H9 (cell line): ENCODE measurements at regions not wholly inside any gene's neighbourhood (a gene's known extent, or its start where the extent isn't known, plus 50 kb on each side); places are given as distances from the start of the nearest gene placed in this dataset.

Source experiments
- DNase-seq: peaks from one replicate; pipeline ENCODE4 v3.0.0-alpha.2; 2017
- H2AFZ ChIP-seq: one replicate; pipeline ENCODE4 v1.6.1; 2013; ENCODE audit warnings: mild to moderate bottlenecking, low read length, control low read depth, moderate library complexity
- H2AK5ac ChIP-seq: 2 replicates; pipeline ENCODE4 v1.6.1; 2013; ENCODE audit warnings: low read length, control low read depth, mixed read lengths; ENCODE audit not compliant: insufficient read length
- H2BK120ac ChIP-seq: one replicate; pipeline ENCODE4 v1.6.1; 2013; ENCODE audit warnings: low read depth, mild to moderate bottlenecking, low read length, control low read depth, inconsistent platforms; ENCODE audit not compliant: poor library complexity, severe bottlenecking
- H2BK12ac ChIP-seq: 2 replicates; pipeline ENCODE4 v1.6.1; 2013; ENCODE audit warnings: low read length, control low read depth, mixed read lengths, low read depth; ENCODE audit not compliant: insufficient read length
- H2BK15ac ChIP-seq: 2 replicates; pipeline ENCODE4 v1.6.1; 2013; ENCODE audit warnings: low read depth, low read length, control low read depth
- H2BK20ac ChIP-seq: one replicate; pipeline ENCODE4 v1.6.1; 2013; ENCODE audit warnings: low read depth, mild to moderate bottlenecking, low read length, control low read depth, inconsistent platforms; ENCODE audit not compliant: poor library complexity, severe bottlenecking
- H2BK5ac ChIP-seq: 2 replicates; pipeline ENCODE4 v1.6.1; 2013; ENCODE audit warnings: low read length, control low read depth, mixed read lengths; ENCODE audit not compliant: insufficient read length
- H3K14ac ChIP-seq: 2 replicates; pipeline ENCODE4 v1.6.1; 2013; ENCODE audit warnings: low read length, control low read depth; ENCODE audit not compliant: insufficient read depth
- H3K18ac ChIP-seq: 2 replicates; pipeline ENCODE4 v1.6.1; 2013; ENCODE audit warnings: low read depth, mild to moderate bottlenecking, mixed read lengths, low read length, control low read depth; ENCODE audit not compliant: insufficient read length
- H3K23ac ChIP-seq: 2 replicates; pipeline ENCODE4 v1.6.1; 2013; ENCODE audit warnings: low read length, control low read depth, mixed read lengths, low read depth; ENCODE audit not compliant: insufficient read length
- H3K23me2 ChIP-seq: 2 replicates; pipeline ENCODE4 v1.6.1; 2013; ENCODE audit warnings: low read depth, mild to moderate bottlenecking, mixed read lengths, low read length, control low read depth; ENCODE audit not compliant: insufficient read length, poor library complexity, severe bottlenecking
- H3K27ac ChIP-seq: 2 replicates; pipeline ENCODE4 v1.5.1; 2013; ENCODE audit warnings: low read length, control low read depth, mixed read lengths, low read depth; ENCODE audit not compliant: insufficient read length
- H3K27me3 ChIP-seq: 2 replicates; pipeline ENCODE4 v1.6.1; 2013; ENCODE audit warnings: low read length, control low read depth, inconsistent platforms; ENCODE audit not compliant: insufficient read depth
- H3K4ac ChIP-seq: 2 replicates; pipeline ENCODE4 v1.6.1; 2013; ENCODE audit warnings: low read depth, mild to moderate bottlenecking, control low read depth, inconsistent platforms, low read length, moderate library complexity
- H3K4me1 ChIP-seq: 2 replicates; pipeline ENCODE4 v1.6.1; 2013; ENCODE audit warnings: low read length, control low read depth, inconsistent platforms; ENCODE audit not compliant: insufficient read depth
- H3K4me2 ChIP-seq: 2 replicates; pipeline ENCODE4 v1.6.1; 2013; ENCODE audit warnings: low read length, control low read depth, mixed read lengths; ENCODE audit not compliant: insufficient read length, insufficient read depth
- H3K56ac ChIP-seq: 2 replicates; pipeline ENCODE4 v1.6.1; 2013; ENCODE audit warnings: low read depth, mild to moderate bottlenecking, mixed read lengths, low read length, control low read depth; ENCODE audit not compliant: insufficient read length
- H3K79me1 ChIP-seq: 2 replicates; pipeline ENCODE4 v1.6.1; 2013; ENCODE audit warnings: low read depth, mild to moderate bottlenecking, moderate library complexity, low read length, control low read depth, inconsistent platforms; ENCODE audit not compliant: insufficient read depth, poor library complexity, severe bottlenecking
- H3K79me2 ChIP-seq: 2 replicates; pipeline ENCODE4 v1.6.1; 2013; ENCODE audit warnings: low read length, control low read depth, inconsistent platforms; ENCODE audit not compliant: insufficient read depth
- H3K9ac ChIP-seq: 2 replicates; pipeline ENCODE4 v1.6.1; 2013; ENCODE audit warnings: low read length, control low read depth, mixed read lengths; ENCODE audit not compliant: insufficient read length; ENCODE audit errors: extremely low read depth
- H3K9me3 ChIP-seq: one replicate; pipeline ENCODE4 v1.6.1; 2013; ENCODE audit warnings: low read depth, low read length, inconsistent platforms; ENCODE audit not compliant: control insufficient read depth
- H3T11ph ChIP-seq: one replicate; pipeline ENCODE4 v1.6.1; 2013; ENCODE audit warnings: mild to moderate bottlenecking, low read length, control low read depth, inconsistent platforms
- H4K20me1 ChIP-seq: one replicate; pipeline ENCODE4 v1.6.1; 2013; ENCODE audit not compliant: control insufficient read depth, insufficient read length, insufficient read depth
- H4K5ac ChIP-seq: 2 replicates; pipeline ENCODE4 v1.6.1; 2013; ENCODE audit warnings: low read depth, mild to moderate bottlenecking, mixed read lengths, low read length, control low read depth; ENCODE audit not compliant: insufficient read length
- H4K8ac ChIP-seq: replicated peaks from 2 replicates; pipeline ENCODE4 v1.6.1; 2013; ENCODE audit warnings: low read length, control low read depth, mixed read lengths, low read depth; ENCODE audit not compliant: insufficient read length
- H4K91ac ChIP-seq: 2 replicates; pipeline ENCODE4 v1.6.1; 2013; ENCODE audit warnings: low read depth, mild to moderate bottlenecking, moderate library complexity, mixed read lengths, low read length, control low read depth; ENCODE audit not compliant: insufficient read length
- H3K27ac Mint-ChIP-seq, 3 experiments: 2 replicates in 2 of 3; 3 replicates in 1 of 3; pipeline ENCODE4 v1.8.0; 2020 to 2021; ENCODE audit warnings: mixed read lengths in 3 of 3, mild to moderate bottlenecking in 1 of 3, moderate library complexity in 1 of 3
- H3K27me3 Mint-ChIP-seq: 2 replicates; pipeline ENCODE4 v1.8.0; 2021; ENCODE audit warnings: low read depth, mild to moderate bottlenecking, moderate library complexity, mixed read lengths
- H3K36me3 Mint-ChIP-seq, 3 experiments: 2 replicates in 2 of 3; 3 replicates in 1 of 3; pipeline ENCODE4 v1.8.0; 2020 to 2021; ENCODE audit warnings: low read depth in 3 of 3, mixed read lengths in 3 of 3; ENCODE audit not compliant: insufficient read depth in 1 of 3
- H3K4me1 Mint-ChIP-seq, 2 experiments: 2 replicates each; pipeline ENCODE4 v1.8.0; 2020; ENCODE audit warnings: mixed read lengths in 2 of 2
- H3K4me3 Mint-ChIP-seq, 2 experiments: 2 replicates in 1 of 2; 3 replicates in 1 of 2; pipeline ENCODE4 v1.8.0; 2020 to 2021; ENCODE audit warnings: mild to moderate bottlenecking in 2 of 2, mixed read lengths in 2 of 2, moderate library complexity in 1 of 2
- H3K9me3 Mint-ChIP-seq, 2 experiments: 2 replicates in 1 of 2; 3 replicates in 1 of 2; pipeline ENCODE4 v1.8.0; 2020; ENCODE audit warnings: mild to moderate bottlenecking in 2 of 2, mixed read lengths in 2 of 2, moderate library complexity in 1 of 2
- CTCF ChIP-seq: fragments of 200-600 bp; sonication (generic); conservative IDR thresholded peaks from 3 replicates; pipeline ENCODE4 v1.8.0; 2021; ENCODE audit warnings: antibody characterized with exemption, mild to moderate bottlenecking
- WGBS: extraction: QIAGEN DNeasy Blood & Tissue Kit; methylation state at CpG from one replicate; pipeline ENCODE4 v1.1.7; 2013; ENCODE audit warnings: missing lambda C conversion rate, low lambda C conversion rate, mixed read lengths; ENCODE audit not compliant: insufficient read length; ENCODE audit errors: extremely low coverage; 5-methylcytosine and 5-hydroxymethylcytosine counted together

- Histone ChIP-seq H2BK15ac (no peak overlapping the region), H3K27me3 (no peaks in the 10 kb centered on the region), H2AFZ (no peak overlapping the region), H3K79me1 (no peaks in the 10 kb centered on the region), H4K8ac (no peak overlapping the region), H2BK120ac (no peak overlapping the region), H3K23ac (no peak overlapping the region), H3K79me2 (no peaks in the 10 kb centered on the region), H3K56ac (no peak overlapping the region), H3K23me2 (no peaks in the 10 kb centered on the region), H2BK20ac (no peak overlapping the region), H3K9ac (no peak overlapping the region), H3K14ac (no peak overlapping the region), H3K18ac (no peak overlapping the region), H4K20me1 (no peaks in the 10 kb centered on the region), H3K4ac (no peak overlapping the region), H3K27ac (no peak overlapping the region), H4K91ac (no peak overlapping the region), H3T11ph (no peak overlapping the region), H2BK5ac (no peak overlapping the region), H3K4me2 (no peak overlapping the region), H2AK5ac (no peak overlapping the region), H2BK12ac (no peak overlapping the region), H4K5ac (no peak overlapping the region), H3K4me1 (no peaks in the 10 kb centered on the region), H3K9me3 (no peaks in the 10 kb centered on the region)
- DNase-seq, result no peak
- Mint-ChIP-seq H3K36me3 (no peaks in the 10 kb centered on the region), H3K4me1 (0 out of 4 replicates have a peak, but pooled peaks cover 0 to 2% of the 10 kb centered on the region in 2 experiments), H3K27ac (no peak overlapping the region), H3K4me3 (no peak overlapping the region), H3K9me3 (no peaks in the 10 kb centered on the region), H3K27me3 (no peaks in the 10 kb centered on the region)
- WGBS, result no CpG with 5 or more reads among the region's 4 CpGs
- TF ChIP-seq CTCF, result no peak
Measured at GRCh38 chr6:126204126-126204525, 135.8 kb upstream of the CENPW start.
